ENCODE measurements at regions not wholly inside any gene's neighbourhood (a gene's known extent, or its start where the extent isn't known, plus 50 kb on each side); places are given as distances from the start of the nearest gene placed in this dataset.

DNA sequence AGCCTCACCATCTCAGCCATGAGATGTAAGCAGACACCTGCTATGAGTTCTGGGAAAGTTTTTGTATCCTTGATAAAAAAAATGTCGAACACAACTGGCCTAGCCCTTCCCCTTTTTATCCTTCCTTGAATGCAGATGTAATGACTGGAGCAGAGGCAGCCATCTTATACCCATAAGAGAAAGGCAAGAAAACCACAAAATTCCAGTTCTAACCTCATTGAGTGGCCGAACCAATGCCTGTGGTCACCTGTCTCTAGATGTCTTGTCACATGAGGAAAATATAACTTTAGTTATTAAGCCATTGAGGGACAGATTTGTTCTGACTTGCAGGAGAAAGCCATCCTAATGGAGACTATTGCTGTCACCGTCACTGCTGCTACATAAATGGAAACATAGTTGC lies 80.4 kb upstream of the SLC6A6 start:
- Histone ChIP-seq H3K36me3 (ENCODE audit: insufficient read depth) (no peaks in the 10 kb centered on the region), H3K27ac (ENCODE audit: low read depth) (no peak overlapping the region), H3K4me3 (ENCODE audit: low read depth, low read length) (no peak overlapping the region), H3K4me1 (ENCODE audit: insufficient read depth) (no peaks in the 10 kb centered on the region)
- DNase-seq (ENCODE audit: extremely low spot score) = no peak
- 94% methylated on average over 3 of the region's 3 CpGs for WGBS

GRCh38 chr3:14322667-14323295 lies 79.6 kb upstream of the SLC6A6 start:
- Histone ChIP-seq H3K4me3 (ENCODE audit: low read depth, low read length) (no peak overlapping the region), H3K36me3 (ENCODE audit: insufficient read depth) (no peaks in the 10 kb centered on the region), H3K4me1 (ENCODE audit: insufficient read depth) (no peaks in the 10 kb centered on the region), H3K27ac (ENCODE audit: low read depth) (no peak overlapping the region)
- 82% methylated on average over 12 of the region's 12 CpGs for WGBS
- DNase-seq (ENCODE audit: extremely low spot score) = no peak

- 84% methylated on average over 17 of the region's 17 CpGs for WGBS
- Histone ChIP-seq H3K4me1 (ENCODE audit: insufficient read depth) (no peaks in the 10 kb centered on the region), H3K4me3 (ENCODE audit: low read depth, low read length) (no peak overlapping the region), H3K36me3 (ENCODE audit: insufficient read depth) (no peaks in the 10 kb centered on the region), H3K27ac (ENCODE audit: low read depth) (no peak overlapping the region)
- no peak for DNase-seq (ENCODE audit: extremely low spot score)
Measured at GRCh38 chr3:14323401-14324223, 78.8 kb upstream of the SLC6A6 start.

DNA sequence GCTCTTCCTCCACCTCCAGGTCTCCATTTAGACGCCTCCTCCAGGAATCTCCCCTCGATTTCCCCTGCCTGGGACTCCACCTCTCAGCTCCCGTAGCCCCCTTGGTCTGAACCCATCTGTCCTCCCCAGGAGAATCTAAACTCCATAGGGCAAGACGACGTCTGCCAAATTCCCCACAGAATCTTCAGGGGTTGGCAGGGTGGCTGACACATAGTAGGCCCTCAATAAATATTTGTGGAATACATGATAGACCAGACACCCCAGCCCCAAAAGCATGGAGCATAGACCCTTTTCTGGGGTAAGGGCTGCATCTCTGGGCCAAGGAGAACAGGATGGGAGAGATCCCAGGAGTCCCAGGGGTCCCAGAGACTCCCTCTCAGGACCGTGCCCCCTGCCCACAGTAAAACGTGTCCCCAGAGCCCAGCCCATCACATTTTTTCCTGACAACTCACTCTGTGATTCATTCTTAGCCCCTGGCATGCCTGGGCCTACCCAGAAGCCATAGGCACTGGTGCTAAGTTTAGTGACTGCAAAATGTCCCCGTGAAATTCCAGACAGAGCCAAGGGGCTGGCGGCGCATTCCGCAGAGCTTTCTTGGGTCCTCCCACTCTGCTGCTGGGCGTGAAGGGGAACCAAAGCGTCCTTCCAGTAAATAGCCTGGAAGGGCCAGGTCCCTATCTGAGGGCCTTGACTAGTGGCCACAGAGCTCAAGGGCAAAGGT lies 78.0 kb upstream of the SLC6A6 start:
- Histone ChIP-seq H3K36me3 (ENCODE audit: insufficient read depth) (no peaks in the 10 kb centered on the region), H3K4me3 (ENCODE audit: low read depth, low read length) (no peak overlapping the region), H3K4me1 (ENCODE audit: insufficient read depth) (no peaks in the 10 kb centered on the region), H3K27ac (ENCODE audit: low read depth) (no peak overlapping the region)
- no peak for DNase-seq (ENCODE audit: extremely low spot score)
- WGBS = 78% methylated on average over 13 of the region's 13 CpGs

DNA sequence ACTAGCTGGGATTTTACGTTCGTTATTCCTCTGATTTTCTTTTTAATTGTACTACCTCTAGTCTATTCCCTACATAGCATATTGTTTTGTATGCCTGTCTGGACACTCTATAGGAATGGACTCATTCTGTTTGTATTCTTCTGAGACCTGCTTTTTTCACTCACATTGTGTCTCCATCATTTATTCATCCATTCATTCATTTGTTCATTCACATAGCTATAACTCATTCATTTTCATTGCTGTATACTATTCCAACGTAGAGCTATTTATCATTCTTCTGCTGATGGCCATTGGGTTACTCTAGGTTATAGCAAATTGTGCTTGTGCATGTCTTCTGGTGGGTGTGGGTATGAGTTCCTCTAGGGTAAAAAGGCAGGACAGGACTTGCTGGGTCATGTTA lies 74.0 kb upstream of the SLC6A6 start:
- H3K4me3 ChIP-seq (ENCODE audit: low read depth, low read length) = no peak overlapping the region
- 91% methylated on average over 3 of the region's 3 CpGs for WGBS
- no peak overlapping the region for H3K27ac ChIP-seq (ENCODE audit: low read depth)
- no peak for DNase-seq (ENCODE audit: extremely low spot score)
- no peaks in the 10 kb centered on the region for H3K4me1 ChIP-seq (ENCODE audit: insufficient read depth)
- no peaks in the 10 kb centered on the region for H3K36me3 ChIP-seq (ENCODE audit: insufficient read depth)

DNA sequence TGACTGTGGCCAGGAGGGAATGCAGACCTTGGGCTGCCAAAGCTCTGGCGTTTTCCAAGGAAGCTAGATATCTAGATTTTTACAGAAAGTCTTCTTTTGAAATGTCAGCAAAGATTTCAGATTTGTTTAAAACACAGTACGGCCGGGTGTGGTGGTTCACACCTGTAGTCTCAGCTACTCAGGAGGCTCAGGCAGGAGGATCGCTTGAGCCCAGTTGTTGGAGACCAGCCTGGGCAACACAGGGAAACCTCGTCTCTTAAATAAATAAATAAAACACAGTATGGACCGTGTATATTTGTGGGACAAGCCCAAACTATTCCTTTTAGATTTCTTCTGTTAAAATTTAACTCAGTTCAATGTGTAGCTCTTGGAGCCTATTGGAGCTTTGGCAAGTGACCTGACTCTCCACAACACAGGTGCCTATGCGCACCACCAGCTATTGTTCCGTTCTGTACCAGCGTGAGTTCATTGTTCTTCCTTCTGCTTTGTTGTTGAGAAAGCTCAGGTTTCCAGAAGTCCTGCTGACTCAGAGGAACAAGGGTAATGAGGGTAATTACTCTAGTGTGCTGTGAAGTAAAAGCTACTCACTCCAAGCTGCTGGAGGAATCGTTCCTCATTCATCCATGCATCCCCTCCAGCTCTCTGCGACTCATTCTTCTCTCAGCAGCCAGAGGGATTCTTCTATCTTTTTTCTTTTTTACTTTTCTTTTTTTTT lies 73.1 kb upstream of the SLC6A6 start:
- no peak overlapping the region for H3K27ac ChIP-seq (ENCODE audit: low read depth)
- WGBS = 61% methylated on average over 11 of the region's 11 CpGs
- DNase-seq (ENCODE audit: extremely low spot score) = no peak
- H3K36me3 ChIP-seq (ENCODE audit: insufficient read depth) = no peaks in the 10 kb centered on the region
- no peak overlapping the region for H3K4me3 ChIP-seq (ENCODE audit: low read depth, low read length)
- no peaks in the 10 kb centered on the region for H3K4me1 ChIP-seq (ENCODE audit: insufficient read depth)

DNA sequence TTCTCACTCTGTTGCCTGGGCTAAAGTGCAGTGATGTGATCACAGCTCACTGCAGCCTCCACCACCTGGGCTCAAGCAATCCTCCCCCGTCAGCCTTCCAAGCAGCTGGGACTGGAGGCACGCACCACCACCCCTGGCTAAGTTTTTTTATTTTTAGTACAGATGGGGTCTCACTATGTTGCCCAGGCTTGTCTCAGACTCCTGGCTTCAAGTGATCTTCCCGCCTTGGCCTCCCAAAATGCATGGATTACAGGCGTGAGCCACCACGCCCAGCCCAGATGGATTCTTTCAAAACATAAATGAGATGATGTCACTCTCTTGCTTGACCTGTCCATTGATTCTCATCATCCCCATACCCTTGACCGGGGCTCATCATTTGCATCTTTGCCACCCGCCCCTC lies 72.6 kb upstream of the SLC6A6 start:
- no peaks in the 10 kb centered on the region for H3K36me3 ChIP-seq (ENCODE audit: insufficient read depth)
- no peaks in the 10 kb centered on the region for H3K4me1 ChIP-seq (ENCODE audit: insufficient read depth)
- no peak overlapping the region for H3K27ac ChIP-seq (ENCODE audit: low read depth)
- DNase-seq (ENCODE audit: extremely low spot score) = no peak
- no peak overlapping the region for H3K4me3 ChIP-seq (ENCODE audit: low read depth, low read length)
- 87% methylated on average over 7 of the region's 7 CpGs for WGBS

GRCh38 chr3:14330508-14330907 lies 71.9 kb upstream of the SLC6A6 start:
- Histone ChIP-seq H3K4me3 (ENCODE audit: low read depth, low read length) (no peak overlapping the region), H3K4me1 (ENCODE audit: insufficient read depth) (no peaks in the 10 kb centered on the region), H3K36me3 (ENCODE audit: insufficient read depth) (no peaks in the 10 kb centered on the region), H3K27ac (ENCODE audit: low read depth) (no peak overlapping the region)
- no peak for DNase-seq (ENCODE audit: extremely low spot score)
- 96% methylated on average over 10 of the region's 10 CpGs for WGBS

- WGBS = 88% methylated on average over 6 of the region's 6 CpGs
- H3K4me3 ChIP-seq (ENCODE audit: low read depth, low read length) = no peak overlapping the region
- no peak for DNase-seq (ENCODE audit: extremely low spot score)
Measured at GRCh38 chr3:14331251-14331650, 71.2 kb upstream of the SLC6A6 start.

DNA sequence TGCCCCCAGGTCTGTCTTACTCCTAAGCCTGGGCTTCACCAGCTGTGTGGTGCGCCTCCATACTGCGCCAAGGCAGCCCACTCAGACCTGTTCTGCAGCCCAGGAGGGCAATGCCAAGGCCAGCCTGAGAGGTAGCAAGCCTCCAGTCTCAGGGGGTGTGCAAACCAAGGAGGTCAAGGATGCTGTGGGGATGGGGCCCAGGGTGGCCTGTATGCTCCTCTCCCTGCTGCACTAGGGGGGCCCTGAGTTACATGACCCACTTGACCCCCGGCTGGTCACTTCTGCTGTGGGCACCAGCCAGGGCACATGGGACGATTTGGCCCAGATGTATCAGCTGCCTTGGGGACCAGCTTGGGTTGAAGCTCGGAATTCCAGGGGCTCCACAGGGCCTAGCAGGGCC lies 70.0 kb upstream of the SLC6A6 start:
- Histone ChIP-seq H3K36me3 (ENCODE audit: insufficient read depth) (no peaks in the 10 kb centered on the region), H3K27ac (ENCODE audit: low read depth) (no peak overlapping the region), H3K4me1 (ENCODE audit: insufficient read depth) (no peaks in the 10 kb centered on the region), H3K4me3 (ENCODE audit: low read depth, low read length) (no peak overlapping the region)
- no peak for DNase-seq (ENCODE audit: extremely low spot score)
- 95% methylated on average over 5 of the region's 5 CpGs for WGBS

More at GRCh38 chr3:14331251-14331650, 71.2 kb upstream of the SLC6A6 start:
- Histone ChIP-seq H3K27ac (ENCODE audit: low read depth) (no peak overlapping the region), H3K4me1 (ENCODE audit: insufficient read depth) (no peaks in the 10 kb centered on the region), H3K36me3 (ENCODE audit: insufficient read depth) (no peaks in the 10 kb centered on the region)

DNA sequence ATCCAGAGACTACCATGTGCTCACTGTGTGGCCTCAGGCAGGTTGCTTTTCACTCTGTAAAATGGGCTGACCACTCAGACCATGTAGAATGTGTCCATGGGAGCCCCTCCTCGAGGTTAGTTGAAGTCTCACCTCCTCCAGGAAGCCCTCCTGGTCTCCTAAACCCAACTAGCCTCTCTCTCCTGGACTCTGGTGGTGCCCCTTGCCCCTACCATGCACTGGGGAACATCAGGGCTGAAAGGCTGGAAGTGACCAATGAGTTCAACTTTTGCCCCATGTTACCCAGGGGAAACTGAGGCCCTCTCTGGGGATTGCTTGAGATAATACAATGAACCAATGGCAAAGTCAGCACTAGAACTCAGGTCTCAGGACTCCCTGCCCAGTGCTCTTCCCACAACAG lies 69.2 kb upstream of the SLC6A6 start:
- Histone ChIP-seq H3K4me1 (ENCODE audit: insufficient read depth) (no peaks in the 10 kb centered on the region), H3K27ac (ENCODE audit: low read depth) (no peak overlapping the region), H3K36me3 (ENCODE audit: insufficient read depth) (no peaks in the 10 kb centered on the region), H3K4me3 (ENCODE audit: low read depth, low read length) (no peak overlapping the region)
- DNase-seq (ENCODE audit: extremely low spot score) = no peak
- WGBS = 79% methylated on average over 1 of the region's 1 CpG

- Histone ChIP-seq H3K4me1 (ENCODE audit: insufficient read depth) (no peaks in the 10 kb centered on the region), H3K36me3 (ENCODE audit: insufficient read depth) (no peaks in the 10 kb centered on the region), H3K27ac (ENCODE audit: low read depth) (no peak overlapping the region), H3K4me3 (ENCODE audit: low read depth, low read length) (no peak overlapping the region)
- 91% methylated on average over 8 of the region's 8 CpGs for WGBS
- no peak for DNase-seq (ENCODE audit: extremely low spot score)
Measured at GRCh38 chr3:14333621-14334020, 68.8 kb upstream of the SLC6A6 start.

- Histone ChIP-seq H3K27ac (ENCODE audit: low read depth) (no peak overlapping the region), H3K4me1 (ENCODE audit: insufficient read depth) (no peaks in the 10 kb centered on the region), H3K36me3 (ENCODE audit: insufficient read depth) (no peaks in the 10 kb centered on the region), H3K4me3 (ENCODE audit: low read depth, low read length) (no peak overlapping the region)
- DNase-seq (ENCODE audit: extremely low spot score) = no peak
- WGBS = 81% methylated on average over 4 of the region's 4 CpGs
Measured at GRCh38 chr3:14334136-14334535, 68.3 kb upstream of the SLC6A6 start.

Data from urinary bladder (tissue), 3 donors.